ENCODE measurements at regions not wholly inside any gene's neighbourhood (a gene's known extent, or its start where the extent isn't known, plus 50 kb on each side); places are given as distances from the start of the nearest gene placed in this dataset.
"Not testable (repeated sequence)": the region's sequence is repeated elsewhere in the genome, so short reads cannot be mapped to it uniquely, and the experiment has no call there.

DNA sequence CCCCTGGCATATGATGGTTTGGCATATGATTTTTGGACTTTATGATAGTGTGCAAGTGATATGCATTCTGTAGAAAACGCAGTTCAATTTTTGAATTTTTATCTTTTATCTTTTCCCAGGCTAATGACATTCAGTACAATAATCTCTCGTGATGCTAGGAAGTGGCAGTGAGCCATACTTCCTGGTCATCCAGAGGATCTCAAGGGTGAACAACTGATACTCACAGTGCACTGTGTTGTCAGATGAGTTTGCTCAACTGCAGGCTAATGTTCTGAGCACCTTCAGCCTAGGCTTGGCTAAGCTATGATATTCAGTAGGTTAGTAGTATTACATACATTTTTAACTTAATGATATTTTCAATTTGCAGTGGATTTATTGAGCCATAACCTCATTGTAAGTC lies 405.3 kb downstream of the PCDH7 start:
- DNase-seq = no peak

GRCh38 chr4:31126881-31127398 lies 406.8 kb downstream of the PCDH7 start:
- DNase-seq = no peak

GRCh38 chr4:31130930-31131329 lies 410.8 kb downstream of the PCDH7 start:
- DNase-seq = no peak

- no peak for DNase-seq
Measured at GRCh38 chr4:31134720-31135119, 414.6 kb downstream of the PCDH7 start.

DNA sequence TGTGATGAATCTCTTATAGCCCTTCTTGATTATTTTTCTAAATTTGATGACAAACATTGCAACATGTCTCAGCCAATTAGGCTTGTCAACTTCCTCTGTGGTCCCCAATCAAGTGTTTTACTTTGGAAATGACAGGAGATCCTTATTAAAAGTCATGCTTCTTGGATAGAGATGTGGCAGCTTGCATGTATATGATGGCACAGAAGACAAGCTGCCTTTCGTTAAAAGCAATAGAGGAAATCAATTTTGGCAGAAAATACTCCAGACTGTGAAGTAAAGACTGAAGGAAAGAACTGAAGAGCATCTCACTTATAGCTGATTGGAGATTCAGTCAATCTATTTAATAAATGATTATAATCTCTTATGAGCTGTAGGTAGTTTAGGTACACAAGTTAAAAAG lies 419.6 kb downstream of the PCDH7 start:
- no peak for DNase-seq

DNA sequence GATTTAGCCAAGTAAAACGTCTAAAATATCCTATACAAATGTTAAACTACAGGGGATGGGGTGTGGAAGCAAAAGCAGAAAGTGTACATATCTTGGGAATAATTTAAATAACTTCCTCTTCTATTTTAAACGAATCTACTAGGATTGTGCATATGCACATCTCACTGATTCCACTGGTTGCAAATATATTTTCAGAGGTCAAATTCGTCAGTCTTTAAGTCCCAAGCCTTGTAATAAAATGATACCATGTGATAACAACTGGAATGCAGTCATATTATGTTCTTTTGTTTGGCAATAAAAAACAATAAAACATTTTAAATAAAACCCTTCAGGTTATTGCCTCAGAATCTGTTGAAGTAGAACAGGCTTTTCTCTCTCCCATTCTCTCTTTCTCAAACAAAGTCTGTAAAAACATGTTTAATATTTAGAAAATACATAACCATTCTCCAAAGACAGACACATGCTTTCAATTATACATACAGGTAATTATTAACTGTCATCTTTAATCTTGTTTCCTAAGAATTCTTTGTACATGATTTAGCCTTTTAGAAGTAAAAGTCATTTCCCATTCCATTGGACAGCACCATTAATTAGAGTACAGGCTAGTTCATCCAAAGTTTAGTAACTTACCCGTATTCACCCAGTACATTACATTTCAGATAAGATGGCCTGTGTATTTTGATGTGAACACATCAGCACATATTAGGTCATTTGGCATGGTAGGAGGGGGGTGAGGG lies 421.1 kb downstream of the PCDH7 start:
- DNase-seq = no peak

GRCh38 chr4:31141832-31142142 lies 421.6 kb downstream of the PCDH7 start:
- no peak for DNase-seq

GRCh38 chr4:31146366-31146765 lies 426.2 kb downstream of the PCDH7 start:
- no peak for DNase-seq

DNA sequence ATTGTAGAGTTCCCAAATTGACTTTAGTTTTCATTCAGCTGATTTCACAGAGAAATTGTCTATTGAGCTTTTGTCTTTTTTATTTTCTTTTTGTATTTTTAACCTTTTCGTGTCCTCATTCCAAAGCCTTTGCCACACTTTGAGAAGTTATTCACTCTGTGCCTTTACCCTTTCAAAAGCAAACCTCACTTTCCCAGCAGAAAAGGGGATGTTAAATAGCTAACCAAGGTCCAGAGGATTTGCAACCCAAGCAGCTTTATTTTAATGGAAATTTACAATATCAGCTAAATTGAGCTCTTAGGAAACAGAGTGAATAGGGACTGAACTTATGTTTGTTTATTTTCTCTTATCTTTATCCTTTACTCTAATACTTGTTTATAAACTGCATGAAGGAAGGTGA lies 428.8 kb downstream of the PCDH7 start:
- DNase-seq = no peak

- DNase-seq = no peak
Measured at GRCh38 chr4:31156221-31156620, 436.1 kb downstream of the PCDH7 start.

- DNase-seq = no peak
Measured at GRCh38 chr4:31160146-31160545, 440.0 kb downstream of the PCDH7 start.

DNA sequence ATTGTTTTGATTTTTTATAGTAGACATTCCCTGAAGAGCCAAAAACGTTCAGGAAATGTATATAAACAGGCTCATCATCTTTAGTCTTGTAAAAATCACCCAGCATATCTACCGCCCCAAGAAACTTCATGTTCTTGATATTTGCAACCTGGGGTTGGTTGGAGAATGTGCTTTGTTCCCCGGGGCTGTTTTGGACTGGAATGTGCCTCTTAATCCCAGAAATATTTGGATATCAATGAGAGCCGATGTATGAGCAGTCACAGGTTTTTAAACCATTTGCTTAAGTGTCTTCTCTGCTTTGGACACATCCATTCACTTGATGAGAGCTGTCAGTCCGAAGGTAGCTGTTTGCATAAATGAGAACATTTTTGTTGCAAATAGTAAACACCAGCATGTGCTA lies 449.7 kb downstream of the PCDH7 start:
- no peak for DNase-seq

- DNase-seq = no peak
Measured at GRCh38 chr4:31171362-31171761, 451.2 kb downstream of the PCDH7 start.

GRCh38 chr4:31175242-31175910 lies 455.2 kb downstream of the PCDH7 start:
- no peak for DNase-seq

DNA sequence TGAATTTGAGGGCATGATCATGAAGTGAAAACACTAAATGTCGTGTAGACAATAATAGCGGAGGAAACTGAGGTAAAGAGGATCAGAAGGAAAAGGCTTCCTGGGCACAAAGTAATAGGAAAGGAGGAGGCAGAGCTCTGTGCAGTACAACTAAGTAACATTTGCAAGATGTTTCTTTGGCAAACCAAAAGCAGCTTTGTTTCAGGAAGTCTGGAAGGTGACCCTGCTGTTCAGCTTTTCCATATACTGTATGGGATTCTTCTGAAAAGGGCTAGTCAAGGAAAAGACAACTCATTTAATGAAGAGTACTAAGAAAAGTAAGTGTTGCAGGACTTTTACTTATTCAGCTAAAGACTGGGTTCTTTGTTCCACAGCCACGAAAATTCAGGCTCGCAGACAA lies 463.1 kb downstream of the PCDH7 start:
- no peak for DNase-seq

- DNase-seq = no peak
Measured at GRCh38 chr4:31185014-31185585, 464.9 kb downstream of the PCDH7 start.

GRCh38 chr4:31187979-31188378 lies 467.8 kb downstream of the PCDH7 start:
- no peak for DNase-seq

DNA sequence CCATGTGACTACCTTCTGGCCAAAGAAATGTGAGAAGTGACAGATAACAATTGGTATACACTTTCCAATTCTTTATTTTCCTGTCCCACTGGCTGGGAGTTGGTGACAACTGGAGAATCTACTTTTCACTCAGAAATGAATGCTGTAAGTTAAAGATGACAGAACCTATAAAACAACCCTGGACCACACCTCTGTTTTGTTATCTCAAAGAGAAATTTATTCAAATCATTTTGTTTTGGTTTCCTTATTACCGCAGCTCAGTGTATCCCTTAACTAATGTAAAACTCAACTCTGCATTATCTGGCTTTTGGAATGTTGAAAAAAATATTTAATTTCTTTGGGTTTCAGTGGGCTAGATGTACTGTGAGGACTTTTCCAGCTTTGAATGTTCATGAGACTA lies 469.8 kb downstream of the PCDH7 start:
- DNase-seq = no peak

DNA sequence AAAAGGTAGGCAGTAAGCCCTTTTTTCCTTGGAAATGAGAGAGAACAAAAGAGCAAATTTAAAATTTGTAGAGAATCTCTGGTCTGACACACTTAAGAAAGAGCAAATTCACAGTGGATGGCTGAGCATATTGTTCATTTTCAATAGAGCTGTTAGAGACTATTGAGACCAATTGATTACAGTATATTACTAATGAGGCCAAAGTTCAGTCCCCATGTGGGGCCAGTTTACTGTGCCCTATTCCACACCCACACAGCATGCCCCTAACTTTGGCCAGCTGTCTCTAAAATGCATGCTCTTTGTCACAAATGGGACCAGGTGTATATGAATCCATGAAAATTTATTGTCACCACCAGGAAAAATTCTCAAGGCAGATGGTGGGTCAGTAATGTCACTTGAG lies 470.5 kb downstream of the PCDH7 start:
- no peak for DNase-seq

DNA sequence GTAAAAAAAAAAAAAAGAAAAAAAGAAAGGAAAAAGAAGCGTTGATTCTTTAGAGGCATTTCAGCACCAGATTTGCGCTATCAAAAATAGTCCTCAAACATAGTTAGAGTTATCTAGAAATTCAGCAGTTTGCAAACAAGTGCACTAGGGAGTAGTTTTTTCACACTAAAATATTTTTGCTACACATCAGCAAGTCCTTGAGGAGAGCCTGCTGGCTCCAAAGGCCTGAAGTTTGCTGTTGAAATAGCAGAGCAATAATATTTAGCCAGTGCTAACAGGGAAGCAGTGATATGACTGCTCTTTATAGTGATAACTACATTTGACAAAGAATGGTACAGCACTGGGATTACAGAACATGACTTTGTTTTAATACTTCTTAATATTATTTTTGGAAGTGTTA lies 472.2 kb downstream of the PCDH7 start:
- no peak for DNase-seq

DNA sequence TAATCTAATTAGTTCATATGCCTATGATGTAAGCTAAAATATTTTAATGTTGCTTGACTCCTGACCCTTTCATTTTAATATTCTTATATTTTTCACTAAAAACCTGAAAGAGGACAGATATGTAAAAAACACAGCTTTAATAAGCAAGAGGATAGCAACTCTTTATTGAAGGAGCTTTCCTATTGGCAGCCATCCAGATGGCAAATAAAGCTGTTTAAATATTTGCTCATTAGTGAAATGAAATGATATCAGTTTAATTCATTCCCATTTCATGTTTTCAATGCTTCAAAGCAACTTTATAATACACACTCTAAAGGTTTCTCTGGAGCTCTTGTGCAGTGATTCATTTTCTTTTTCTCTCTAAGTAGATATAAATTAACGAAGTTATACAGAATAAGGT lies 473.4 kb downstream of the PCDH7 start:
- no peak for DNase-seq

DNA sequence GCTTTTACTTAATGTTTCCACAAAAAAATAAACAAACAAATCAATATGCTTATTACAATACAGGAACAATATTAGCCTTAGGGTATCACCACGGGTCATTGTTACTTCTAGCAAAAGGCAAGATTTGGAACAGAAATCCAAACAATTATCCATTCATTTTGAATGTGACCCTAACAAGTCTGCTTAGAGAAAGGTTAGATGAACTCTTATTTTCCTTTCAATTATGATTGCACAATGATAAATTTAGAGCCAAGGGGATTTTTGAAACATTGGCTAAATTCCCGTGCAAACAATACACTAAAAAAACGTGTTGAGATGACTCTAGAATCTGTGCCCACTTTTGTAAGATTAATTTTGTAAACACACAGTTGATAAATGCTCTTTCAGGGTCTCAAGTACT lies 474.7 kb downstream of the PCDH7 start:
- no peak for DNase-seq

DNA sequence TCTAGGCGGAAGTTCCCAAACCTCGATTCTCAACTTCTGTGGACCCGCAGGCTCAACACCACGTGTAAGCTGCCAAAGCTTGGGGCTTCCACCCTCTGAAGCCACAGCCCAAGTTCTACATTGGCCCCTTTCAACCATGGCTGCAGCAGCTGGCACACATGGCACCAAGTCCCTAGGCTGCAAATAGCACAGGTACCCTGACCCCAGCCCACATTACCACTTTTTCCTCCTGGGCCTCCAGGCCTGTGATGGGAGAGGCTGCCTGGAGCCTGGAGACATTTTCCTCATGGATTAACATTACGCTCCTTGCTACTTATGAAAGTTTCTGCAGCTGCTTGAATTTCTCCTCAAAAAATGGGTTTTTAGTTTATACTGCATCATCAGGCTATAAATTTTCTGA lies 479.5 kb downstream of the PCDH7 start:
- no peak for DNase-seq

- DNase-seq = not testable (repeated sequence)
Measured at GRCh38 chr4:31202054-31202453, 481.9 kb downstream of the PCDH7 start.

DNA sequence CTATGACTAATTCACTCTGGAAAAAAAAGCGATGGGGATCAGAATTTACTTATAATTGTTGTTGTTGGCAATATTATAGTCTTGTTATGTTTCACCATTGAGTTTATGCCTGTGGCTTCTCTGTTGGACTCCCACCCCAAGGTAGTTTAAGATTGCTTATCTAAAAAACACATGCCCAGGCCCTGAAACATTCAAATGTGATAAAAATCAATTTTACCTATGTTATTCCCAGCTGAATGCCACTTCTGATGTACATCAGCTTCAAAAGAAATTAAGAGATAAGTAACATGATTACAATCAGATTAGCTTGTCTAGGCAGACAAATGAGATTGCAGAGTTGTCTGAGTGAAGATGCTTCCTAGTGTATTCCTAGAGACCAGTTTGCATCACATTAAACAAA lies 484.7 kb downstream of the PCDH7 start:
- DNase-seq = no peak

All from activated CD4-positive, alpha-beta T cell treated with anti-CD3 and anti-CD28 coated beads, Interleukin-2, Interleukin-6, amounts not matched to agents 100 ng/mL and 50 ng/mL, durations not matched to agents 16 hours and 8 hours (primary cell).